Liver (tissue), 3 donors: ENCODE measurements at regions not wholly inside any gene's neighbourhood (a gene's known extent, or its start where the extent isn't known, plus 50 kb on each side); places are given as distances from the start of the nearest gene placed in this dataset.

Experiments used
- CTCF ChIP-seq: fragments of 150-350 bp; IDR thresholded peaks from 2 replicates; pipeline ENCODE4 v1.5.1; 2017; ENCODE audit warnings: improper control_type of control experiment, low read depth, low read length; ENCODE audit not compliant: missing input control
- FOXA1 ChIP-seq: IDR thresholded peaks from 2 replicates; pipeline ENCODE4 v1.6.1; 2016; ENCODE audit warnings: antibody characterized with exemption
- GABPA ChIP-seq, 2 donors: IDR thresholded peaks in 1 of 2; conservative IDR thresholded peaks in 1 of 2; 2 replicates each; pipeline ENCODE4 v1.6.1; 2016; ENCODE audit warnings: antibody characterized with exemption in 2 of 2, mild to moderate bottlenecking in 1 of 2, moderate library complexity in 1 of 2
- NR2F2 ChIP-seq: IDR thresholded peaks from 2 replicates; pipeline ENCODE4 v1.6.1; 2016; ENCODE audit warnings: antibody characterized with exemption
- SP1 ChIP-seq: IDR thresholded peaks from 2 replicates; pipeline ENCODE4 v1.6.1; 2018; ENCODE audit warnings: antibody characterized with exemption, mild to moderate bottlenecking
- TAF1 ChIP-seq: conservative IDR thresholded peaks from 2 replicates; pipeline ENCODE4 v1.6.1; 2016; ENCODE audit warnings: antibody characterized with exemption, mild to moderate bottlenecking
- YY1 ChIP-seq: IDR thresholded peaks from 2 replicates; pipeline ENCODE4 v1.6.1; 2016; ENCODE audit warnings: antibody characterized with exemption, mild to moderate bottlenecking
- donor health status: healthy.
- donor health status: healthy.

DNA sequence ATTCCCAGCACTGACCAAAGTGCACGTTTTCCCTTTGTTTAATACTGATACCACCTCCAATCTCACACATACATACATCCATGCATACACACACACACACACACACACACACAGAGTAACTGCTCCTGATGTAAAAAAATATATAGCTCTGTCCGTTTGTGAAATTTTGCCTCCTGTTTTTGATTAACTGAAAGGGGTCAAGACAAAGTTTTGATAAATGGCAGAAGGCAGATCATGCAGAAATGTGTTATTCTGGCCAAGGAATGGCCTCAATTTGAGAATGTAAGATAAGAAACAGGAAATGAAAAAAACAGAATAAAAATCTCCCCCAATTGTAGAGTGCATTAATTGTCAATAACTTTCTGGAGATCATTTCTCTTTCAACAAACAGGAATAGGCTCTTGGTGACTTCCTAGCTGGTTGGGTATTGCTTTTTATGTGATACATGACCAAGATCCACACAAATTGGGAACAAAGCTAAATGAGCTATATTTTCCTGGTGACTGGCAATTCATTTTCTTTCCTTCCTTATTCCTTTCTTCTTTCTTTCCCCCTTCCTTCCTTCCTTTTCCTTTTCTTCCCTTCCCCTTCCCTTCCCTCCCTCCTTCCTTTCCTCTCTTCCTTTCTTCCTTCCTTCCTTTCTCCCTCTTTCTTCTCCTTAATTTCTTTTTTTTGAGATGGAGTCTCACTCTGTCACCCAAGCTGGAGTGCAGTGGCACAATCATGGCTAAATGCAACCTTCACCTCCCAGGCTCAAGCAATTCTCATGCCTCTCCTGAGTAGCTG, 88.9 kb upstream of the PMAIP1 start:
- no peak for TF ChIP-seq FOXA1
- TF ChIP-seq CTCF, result no peak
- no peak for TF ChIP-seq SP1
- TF ChIP-seq YY1, result no peak
- no peak for TF ChIP-seq TAF1
- no peak for TF ChIP-seq GABPA (IDR thresholded peaks at IDR 0.05 in 1 of 2, conservative IDR thresholded peaks at IDR 0.05 in 1 of 2)
- no peak for TF ChIP-seq NR2F2
